ENCODE measurements at regions not wholly inside any gene's neighbourhood (a gene's known extent, or its start where the extent isn't known, plus 50 kb on each side); places are given as distances from the start of the nearest gene placed in this dataset.

- TF ChIP-seq, protein P1, sequence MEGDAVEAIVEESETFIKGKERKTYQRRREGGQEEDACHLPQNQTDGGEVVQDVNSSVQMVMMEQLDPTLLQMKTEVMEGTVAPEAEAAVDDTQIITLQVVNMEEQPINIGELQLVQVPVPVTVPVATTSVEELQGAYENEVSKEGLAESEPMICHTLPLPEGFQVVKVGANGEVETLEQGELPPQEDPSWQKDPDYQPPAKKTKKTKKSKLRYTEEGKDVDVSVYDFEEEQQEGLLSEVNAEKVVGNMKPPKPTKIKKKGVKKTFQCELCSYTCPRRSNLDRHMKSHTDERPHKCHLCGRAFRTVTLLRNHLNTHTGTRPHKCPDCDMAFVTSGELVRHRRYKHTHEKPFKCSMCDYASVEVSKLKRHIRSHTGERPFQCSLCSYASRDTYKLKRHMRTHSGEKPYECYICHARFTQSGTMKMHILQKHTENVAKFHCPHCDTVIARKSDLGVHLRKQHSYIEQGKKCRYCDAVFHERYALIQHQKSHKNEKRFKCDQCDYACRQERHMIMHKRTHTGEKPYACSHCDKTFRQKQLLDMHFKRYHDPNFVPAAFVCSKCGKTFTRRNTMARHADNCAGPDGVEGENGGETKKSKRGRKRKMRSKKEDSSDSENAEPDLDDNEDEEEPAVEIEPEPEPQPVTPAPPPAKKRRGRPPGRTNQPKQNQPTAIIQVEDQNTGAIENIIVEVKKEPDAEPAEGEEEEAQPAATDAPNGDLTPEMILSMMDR (IDR thresholded peaks at IDR 0.05), result no peak
- TF ChIP-seq EP300 (IDR thresholded peaks at IDR 0.05; ENCODE audit: borderline replicate concordance in 1 of 2, low read depth in 1 of 2, low read length in 1 of 2) (no peak), REST (IDR thresholded peaks at IDR 0.05; ENCODE audit: low read depth, low read length) (no peak), TAF1 (IDR thresholded peaks at IDR 0.05; ENCODE audit: borderline replicate concordance, low read depth, low read length) (no peak), RFX5 (IDR thresholded peaks at IDR 0.05; ENCODE audit: low read length) (no peak), CHD2 (IDR thresholded peaks at IDR 0.05; ENCODE audit: low read length, partially characterized antibody) (no peak), YY1 (IDR thresholded peaks at IDR 0.05; ENCODE audit: low read depth) (no peak), SIN3A (IDR thresholded peaks at IDR 0.05; ENCODE audit: borderline replicate concordance, low read depth, low read length) (no peak), SMC3 (IDR thresholded peaks at IDR 0.05; ENCODE audit: low read depth, low read length) (no peak), POLR2AphosphoS5 (IDR thresholded peaks at IDR 0.05; ENCODE audit: low read depth, low read length) (no peak), MAX (IDR thresholded peaks at IDR 0.05; ENCODE audit: low read depth) (no peak), TEAD4 (IDR thresholded peaks at IDR 0.05; ENCODE audit: borderline replicate concordance, insufficient read depth) (no peak)
- TF ChIP-seq, protein P2, sequence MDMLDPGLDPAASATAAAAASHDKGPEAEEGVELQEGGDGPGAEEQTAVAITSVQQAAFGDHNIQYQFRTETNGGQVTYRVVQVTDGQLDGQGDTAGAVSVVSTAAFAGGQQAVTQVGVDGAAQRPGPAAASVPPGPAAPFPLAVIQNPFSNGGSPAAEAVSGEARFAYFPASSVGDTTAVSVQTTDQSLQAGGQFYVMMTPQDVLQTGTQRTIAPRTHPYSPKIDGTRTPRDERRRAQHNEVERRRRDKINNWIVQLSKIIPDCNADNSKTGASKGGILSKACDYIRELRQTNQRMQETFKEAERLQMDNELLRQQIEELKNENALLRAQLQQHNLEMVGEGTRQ (IDR thresholded peaks at IDR 0.05; ENCODE audit: borderline replicate concordance, low read depth, low read length), result no peak
Observed at GRCh38 chr6:142682985-142683384, 262.0 kb downstream of the HIVEP2 start.

Measured in SK-N-SH (cell line).